Activated CD4-positive, alpha-beta T cell treated with anti-CD3 and anti-CD28 coated beads, Interleukin-2, amount 50 U/mL, for 4 hours (primary cell): ENCODE measurements at regions not wholly inside any gene's neighbourhood (a gene's known extent, or its start where the extent isn't known, plus 50 kb on each side); places are given as distances from the start of the nearest gene placed in this dataset.
A peak's percentile ranks its signal among the peaks of the same experiment; 100 is the strongest.

ENCODE experiments used
- DNase-seq, 2 experiments: peaks; one replicate each; pipeline ENCODE4 v3.0.0-alpha.2; 2020

DNA sequence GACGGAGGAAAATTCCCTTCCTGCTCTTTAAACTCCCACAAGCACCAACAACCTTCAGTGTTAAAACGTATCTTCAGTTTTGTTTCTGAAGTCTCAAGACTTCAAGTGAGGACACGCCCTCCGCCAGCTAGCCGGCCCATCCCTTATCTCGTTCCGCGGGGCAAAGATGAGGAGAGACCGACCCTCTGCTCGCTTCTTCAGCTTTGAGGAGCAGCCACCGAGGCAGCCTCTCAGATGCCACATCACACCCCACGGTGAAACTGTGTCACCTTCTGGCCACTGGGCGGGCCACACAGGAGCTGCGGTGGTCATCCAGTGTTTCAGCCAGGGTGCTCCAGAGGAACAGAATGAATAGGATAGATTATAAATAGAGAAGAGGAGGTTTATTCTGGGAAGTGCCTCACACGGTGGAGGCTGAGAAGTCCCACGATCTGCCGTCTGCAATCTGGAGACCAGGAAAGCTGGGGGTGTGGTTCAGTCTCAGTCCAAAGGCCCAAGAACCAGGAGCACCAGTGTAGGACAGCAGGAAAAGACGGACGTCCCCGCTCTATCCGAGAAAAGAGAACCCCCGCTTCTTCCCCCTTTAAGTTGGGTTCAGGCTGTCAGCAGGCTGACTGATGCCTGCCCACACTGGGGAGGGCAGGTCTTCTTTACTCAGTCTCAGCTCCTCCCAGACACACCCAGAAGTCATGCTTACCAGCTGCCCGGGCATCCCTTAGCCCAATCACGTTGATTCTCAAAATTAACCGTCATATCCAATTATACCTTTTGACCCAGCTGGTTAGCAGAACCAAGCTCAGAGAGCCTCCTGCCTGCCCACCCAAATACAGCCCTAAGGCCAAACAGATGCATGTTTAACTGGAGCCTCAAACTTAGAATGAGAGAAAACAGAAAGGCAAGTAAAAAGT lies 399.7 kb upstream of the ID2 start:
- no peak for DNase-seq

DNA sequence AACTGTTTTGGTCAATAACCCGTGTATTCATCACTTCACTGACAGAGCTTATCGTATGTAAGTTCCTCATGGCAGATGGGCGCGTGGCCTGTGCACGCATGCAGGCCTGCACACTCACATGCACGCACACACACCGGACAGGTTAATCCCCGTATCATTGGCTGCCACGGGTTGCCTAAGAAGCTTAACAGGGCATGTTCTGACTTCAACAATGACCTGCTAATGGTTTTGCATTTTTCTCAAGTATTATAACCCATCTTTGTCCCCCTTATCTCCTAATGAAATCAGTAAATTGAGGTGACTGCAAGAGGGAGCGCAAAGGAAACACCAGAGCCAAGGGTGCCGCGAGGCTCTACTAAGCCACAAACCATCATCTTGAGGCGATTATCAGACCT lies 399.0 kb upstream of the ID2 start:
- no peak for DNase-seq

DNA sequence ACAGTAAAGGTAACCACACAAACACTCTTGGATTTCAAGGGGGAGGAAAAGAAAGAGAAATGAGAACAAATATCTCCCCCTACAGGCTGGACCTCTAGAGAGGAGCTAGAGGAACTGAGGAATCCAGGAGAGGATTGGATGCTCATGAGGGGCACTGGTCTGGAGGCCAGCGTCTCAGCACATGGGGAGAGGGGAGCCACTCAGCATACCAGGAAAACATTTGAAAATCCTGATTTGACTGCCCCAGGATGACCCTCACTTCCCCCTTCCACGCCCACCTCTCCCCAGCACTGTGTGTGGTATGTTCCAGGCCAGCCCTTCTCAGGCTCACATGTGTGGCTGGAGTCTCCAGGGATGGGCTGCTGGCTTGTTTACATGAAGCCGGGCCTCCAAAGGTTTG lies 396.8 kb upstream of the ID2 start:
- no peak for DNase-seq

DNA sequence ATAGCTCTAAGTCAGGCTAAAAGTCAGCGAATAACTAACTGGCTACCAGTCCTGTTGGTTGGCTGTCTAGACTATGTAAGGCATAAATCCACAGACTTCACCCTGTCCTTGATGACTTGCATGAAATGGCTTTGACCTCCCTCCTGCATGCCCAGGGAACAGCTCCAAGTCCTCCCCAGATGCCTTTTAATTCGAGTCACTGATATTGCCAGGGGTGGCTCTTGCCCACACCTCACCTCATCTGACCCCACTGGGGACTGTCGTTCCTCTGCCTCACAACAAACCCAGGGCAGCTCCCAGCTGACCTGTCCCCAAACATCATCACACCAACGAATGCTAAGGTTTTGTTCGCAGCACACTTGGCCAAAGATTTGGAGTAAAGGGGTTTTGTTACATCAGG lies 396.0 kb upstream of the ID2 start:
- no peak for DNase-seq

DNA sequence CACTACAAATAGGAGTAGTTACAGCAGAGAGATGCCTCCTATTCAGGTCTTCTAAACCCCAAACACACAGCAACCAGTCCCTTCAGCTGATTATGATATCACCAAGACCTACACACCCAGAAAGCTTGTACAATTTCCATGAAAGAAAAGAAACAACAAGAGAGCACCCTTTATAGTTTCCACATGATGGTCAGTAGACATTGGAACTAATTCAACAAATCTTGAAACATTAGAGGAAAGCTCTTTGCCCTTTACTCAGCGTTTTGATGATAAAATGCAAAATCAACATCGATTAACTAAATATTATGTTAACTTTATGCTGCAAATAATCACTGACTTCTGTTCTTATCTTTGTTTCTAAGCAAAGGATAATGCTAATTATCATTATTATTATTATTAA lies 393.6 kb upstream of the ID2 start:
- no peak for DNase-seq

DNA sequence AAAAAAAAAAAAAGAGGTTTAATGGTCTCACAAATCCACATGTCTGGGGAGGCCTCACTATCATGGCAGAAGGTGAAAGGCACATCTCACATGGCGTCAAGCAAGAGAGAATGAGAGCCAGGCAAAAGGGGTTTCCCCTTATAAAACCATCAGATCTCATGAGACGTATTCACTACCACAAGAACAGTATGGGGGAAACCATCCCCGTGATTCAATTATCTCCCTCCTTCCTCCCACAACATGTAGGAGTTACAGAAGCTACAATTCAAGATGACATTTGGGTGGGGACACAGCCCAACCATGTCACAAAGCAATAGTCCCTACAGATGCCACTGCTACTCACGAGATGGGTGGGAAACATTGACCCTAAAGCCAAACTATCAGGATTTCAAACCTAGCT lies 392.7 kb upstream of the ID2 start:
- DNase-seq: no peak

DNA sequence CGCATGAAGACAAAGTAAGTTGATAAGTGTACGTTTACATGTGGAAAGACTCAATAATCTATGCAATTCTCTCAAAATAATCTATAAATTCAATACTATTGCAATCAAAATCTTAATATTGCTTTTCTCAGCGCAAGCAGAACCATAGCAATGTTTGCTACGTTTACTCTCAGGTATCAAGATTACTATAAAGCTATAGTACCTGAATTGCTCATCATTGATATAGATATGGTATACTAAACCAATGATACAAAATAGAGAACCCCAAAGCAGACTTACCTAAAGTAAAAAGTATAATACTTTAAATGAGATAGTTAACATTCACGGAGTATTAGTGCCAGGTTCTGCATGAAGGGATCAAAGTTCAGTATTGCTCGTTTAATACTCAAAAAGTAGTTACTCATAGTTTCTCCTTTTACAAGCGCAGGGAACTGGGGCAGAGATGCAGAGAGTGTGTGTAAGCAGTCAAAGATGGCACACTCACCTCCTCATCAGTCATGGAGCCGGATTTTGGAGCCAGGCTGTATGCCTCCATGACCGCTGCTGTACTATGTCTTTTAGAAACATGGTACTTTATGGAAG lies 391.0 kb upstream of the ID2 start:
- DNase-seq: no peak

DNA sequence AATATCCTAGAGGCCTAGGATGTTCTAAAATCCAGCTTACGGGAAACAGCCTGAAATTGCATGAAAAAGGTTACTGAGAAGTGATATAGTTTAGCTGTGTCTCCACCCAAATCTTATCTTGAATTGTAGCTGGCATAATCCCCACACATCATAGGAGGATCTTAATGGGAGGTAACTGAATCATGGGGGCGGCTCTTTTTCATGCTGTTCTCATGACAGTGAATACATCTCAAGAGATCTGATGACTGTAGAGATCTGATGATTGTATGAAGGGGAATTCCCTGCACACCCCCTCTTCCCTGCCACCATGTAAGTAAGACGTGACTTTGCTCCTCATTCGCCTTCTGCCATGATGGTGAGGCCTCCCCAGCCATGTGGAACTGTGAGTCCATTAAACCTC lies 385.6 kb upstream of the ID2 start:
- no peak for DNase-seq

DNA sequence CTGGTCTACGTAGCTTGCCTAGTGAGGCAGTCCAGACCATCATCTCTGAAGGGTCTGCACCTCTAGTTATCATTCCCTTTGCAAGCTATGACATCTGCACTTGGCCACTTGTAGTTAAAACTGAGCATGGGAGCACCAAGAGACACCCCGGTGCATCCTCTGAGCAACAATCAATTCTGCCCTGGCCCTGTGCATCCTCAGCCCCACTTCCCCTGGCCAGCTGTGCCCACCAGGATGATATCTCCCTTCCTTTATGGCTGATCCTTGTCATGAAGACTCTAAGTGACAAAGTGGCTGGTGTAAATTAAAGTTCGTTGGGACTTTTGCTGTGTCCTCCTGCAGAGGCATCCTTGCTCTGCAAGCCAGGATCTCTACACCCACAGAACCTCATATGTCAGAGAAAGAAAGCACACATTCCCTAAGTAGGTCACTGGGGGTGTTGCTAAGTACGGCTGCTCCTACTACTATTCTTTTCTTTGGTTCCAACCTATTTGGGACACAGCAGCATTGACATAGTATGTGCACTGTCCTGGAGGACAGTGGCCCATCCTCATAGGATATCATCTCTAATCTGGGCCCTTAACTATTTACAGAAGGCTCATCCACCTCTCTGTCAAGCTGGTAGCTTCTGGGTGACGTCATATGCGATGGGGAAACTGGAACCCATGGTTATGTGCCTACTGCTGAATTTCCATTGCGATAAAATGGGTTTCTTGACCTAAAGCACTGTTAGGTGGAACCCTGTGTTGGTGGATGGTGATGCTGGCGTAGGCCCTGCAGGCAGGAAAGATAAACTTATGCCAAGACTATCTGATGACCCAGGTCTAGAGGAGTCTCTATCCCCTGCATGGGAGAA lies 384.3 kb upstream of the ID2 start:
- no peak for DNase-seq

DNA sequence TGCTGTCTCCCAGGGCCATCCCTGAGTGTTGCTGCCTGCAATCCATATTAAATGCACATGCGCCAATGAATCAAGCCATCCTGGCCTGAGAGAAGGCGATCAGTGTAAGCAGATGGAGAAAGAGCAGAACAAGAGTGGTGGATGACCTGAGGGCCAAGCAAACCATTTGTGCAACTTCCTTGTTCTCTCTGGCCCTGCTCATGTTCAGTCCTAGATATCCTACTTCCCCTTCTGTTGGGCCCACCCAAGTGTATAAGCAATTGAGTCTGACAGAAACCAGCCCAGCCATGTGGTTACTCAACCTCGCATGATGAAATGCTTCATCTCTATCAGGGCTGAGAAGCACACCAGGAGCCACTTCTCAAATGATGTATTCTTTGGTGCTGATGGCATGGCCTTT lies 383.1 kb upstream of the ID2 start:
- DNase-seq: no peak

DNA sequence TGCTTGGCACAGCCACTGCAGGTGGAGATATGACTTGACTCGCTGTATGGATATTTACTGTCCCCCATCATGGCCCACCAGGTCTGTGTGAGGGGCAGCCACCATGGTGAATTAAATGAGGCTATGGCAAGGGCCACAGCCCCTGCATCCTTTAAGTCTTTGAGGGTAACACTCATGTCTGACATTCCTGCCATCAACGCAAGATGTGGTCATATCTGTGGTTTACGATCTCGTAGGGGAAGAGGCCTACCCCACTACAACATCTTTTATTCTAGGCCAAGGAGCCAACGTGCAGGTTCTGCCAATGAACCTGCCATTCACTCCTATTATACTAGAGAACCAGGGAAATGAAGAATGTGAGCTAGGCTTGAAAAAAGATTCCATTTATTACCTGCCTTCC lies 381.6 kb upstream of the ID2 start:
- no peak for DNase-seq

DNA sequence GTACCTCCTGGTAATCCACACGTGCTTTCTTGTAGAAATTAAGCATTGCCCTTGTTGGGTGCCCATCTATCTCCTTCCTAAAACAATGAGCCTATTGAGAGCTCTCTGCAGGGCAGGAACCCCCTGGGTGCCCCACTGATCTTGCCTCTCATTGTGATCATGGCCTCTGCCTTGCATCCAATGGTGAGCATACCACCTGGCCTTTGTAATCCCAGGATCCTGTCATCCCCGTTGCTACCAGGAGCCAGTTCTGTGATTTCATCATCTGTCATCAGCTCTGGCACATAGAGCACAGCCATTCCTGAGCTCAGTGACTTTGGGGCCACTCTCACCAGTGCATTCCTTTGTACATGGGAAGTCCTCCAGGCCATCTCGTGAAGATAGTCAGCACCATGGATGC lies 381.0 kb upstream of the ID2 start:
- no peak for DNase-seq

DNA sequence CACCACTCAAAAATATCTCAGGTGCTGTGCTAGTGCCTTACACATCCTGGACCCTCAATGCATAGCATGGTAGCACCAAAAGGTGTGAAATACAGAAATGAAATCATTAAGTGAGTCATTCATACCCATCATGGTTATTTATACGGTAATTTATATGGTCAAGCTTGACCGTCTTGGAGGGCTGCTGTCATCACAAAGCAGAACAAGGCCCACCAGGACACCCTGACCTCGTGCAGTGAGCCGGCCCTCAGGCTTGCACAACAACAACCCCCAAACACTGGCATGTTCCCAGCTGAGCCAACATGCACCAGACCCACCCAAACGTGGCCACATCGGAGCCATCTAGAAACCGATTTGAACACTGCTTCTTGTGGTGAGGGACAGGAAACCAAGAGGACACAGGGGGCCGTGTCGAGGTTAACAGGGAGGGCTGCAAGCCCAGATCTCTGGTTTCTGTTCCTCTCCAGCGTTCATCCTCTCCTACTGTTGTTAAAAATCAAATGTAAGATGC lies 378.5 kb upstream of the ID2 start:
- peak; percentile 55 to 60 for DNase-seq

DNA sequence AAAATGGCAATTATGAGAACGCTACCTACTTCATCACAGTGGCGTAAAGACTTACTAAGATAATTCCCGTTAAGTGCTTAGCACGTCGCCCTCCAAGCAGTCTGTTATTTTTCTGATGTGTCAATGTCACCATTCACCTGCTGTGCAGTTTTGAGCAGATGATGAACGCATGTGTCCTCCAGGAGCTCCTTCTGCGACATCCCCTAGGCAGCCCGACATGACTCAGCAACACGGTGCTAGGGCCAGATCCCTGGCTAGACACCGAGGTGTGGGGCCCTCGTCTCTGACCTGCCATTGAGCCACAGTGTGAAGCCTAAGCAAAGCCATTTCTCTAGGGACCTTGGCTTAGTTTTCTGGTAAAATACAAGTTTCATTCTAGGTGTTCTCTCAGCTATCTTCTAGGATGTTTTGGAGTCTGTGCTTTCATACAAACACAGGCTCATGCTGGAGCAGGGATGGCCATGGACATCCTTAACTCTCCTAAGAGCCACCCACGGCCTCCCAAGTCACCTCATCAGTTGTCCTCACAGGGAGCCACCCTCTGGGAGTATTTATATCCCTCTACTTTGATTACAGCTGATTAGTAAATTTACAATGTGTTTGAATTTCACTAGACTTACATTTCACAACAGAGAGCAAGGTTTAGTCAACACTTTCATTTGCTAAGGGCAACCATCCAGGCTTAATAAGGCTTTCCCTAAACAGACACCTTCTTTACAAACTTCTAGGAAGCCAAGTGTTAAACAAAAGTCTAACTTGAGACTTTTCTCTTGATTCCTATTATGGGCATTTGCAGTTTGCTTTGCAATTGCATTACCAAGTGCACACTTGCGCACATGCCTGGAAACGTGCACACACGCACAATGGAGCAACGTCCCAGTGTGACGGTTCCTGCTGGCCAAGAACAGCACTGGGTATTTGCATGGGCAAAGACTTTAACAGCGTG lies 376.8 kb upstream of the ID2 start:
- DNase-seq: no peak

DNA sequence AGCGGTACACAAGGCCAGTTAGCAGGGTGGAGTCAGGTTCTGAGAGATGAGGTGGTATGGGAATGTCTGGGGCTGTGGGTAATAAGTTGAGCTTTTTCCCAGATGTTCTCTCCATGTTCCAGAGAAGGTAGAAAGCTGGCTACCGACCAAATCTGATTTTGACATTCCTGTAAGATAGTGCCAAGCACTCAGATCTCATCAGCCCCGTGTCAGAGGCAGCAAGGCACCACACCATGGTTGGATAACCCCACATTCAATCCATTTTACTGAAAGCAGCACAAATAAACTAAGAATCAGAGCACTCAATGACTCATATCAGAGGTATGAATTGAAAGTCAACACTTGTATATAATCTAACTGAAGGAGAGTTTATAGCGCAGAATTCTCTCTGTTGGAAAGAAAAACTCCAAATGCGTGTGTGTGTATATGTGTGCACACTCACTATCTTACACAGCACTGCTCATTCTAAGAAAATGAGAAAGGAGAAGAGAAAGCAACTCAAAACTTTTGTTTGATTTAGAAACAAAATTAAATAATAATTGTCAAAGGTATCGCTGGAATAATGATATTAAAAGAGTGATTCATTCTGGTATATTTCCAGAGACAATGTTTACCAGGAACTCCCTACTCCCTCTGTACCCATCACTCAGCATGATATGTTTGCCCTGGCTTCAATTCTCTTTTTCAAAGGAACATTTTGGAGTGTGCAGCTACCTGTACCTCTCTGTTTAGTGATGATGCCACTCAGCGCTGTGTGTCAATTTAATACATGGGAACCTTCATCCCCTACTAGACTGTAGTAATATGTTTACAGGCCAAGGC lies 375.1 kb upstream of the ID2 start:
- DNase-seq: no peak

DNA sequence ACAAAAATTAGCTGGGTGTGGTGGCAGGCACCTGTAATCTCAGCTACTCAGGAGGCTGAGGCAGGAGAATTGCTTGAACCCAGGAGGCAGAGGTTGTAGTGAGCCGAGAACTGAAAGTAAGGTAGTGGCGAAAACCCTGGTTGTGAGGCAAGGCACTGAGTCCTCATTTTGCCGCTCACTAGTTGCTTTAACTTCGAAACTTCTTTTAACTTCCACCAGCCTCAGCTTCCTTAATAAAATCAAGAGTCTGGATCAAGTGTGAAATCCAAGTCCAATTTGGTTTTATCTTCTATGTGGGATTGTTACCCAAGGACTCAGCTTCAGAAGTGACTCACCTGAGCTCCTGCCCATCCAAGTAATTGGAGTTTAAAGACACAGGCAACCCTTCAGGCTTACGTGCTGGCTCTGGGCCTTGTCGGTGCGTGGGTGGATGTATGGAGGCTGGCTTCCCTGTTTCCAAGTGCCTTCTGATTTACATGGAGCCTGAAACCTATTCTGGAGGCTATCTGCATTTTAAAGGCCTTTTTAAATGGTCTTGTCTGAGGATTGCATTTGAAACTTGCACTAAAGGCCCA lies 374.2 kb upstream of the ID2 start:
- DNase-seq: no peak

DNA sequence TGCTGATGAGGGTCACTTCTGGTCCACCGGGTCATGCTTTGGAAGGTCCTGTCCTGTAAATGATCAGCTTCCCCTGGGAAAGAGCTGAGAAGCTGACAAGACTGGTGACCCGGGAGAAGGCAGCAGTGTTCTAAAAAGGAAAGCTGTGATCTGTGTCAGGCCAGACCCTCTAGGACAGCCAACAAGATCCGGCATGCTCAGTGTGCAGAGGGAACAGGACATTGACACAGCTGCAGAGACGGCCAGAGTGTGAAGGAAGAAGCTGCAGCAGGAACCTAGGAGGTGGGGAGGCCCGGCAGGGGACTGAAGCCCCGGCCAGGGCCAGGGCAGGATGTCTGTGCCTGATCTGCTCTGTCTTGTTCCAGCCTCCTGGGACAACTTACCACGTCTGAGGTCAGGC lies 372.7 kb upstream of the ID2 start:
- no peak for DNase-seq

DNA sequence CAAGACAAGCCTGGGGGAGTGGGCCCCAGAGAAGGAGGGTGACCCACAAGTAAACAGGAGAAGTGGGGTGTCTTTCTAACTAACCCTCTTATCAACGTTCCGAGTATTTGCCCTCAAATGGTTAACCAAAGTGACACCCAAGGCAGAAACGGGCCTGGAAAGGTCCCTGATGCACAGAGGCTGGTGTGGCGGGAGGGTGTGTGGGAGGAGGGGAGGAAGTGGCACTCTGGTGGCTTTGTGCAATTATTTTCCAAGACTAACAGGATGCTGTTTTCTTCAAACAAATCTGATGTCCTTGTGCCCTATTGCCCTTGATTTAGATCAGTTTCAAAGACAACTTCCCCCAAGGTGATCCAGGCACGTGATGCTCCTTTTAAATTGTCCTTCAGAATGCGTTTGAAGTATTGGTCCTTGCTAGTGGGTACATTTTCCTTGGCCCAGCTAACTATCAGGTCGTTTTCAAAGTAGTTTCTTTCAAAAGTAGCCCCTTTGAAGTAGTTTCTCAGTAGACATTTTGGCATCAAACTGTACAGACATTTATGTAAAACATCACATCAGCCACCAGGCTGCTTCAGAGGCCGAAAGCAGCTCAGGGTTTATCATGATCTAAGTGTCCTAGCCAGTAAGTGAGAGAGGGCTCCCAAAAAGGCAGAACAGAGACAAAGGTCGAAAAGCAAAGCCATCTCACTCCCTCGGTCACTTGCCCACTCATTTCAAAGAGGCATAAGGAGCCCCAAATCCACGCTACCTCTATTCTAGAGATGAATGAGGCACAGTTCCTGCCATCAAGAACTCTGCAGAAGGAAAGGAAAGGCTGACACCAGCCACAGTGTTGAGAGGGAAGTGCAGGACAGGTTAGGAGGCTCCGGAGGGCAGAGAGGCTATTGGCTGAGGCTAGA lies 371.1 kb upstream of the ID2 start:
- DNase-seq: peak; percentile 43 to 55

DNA sequence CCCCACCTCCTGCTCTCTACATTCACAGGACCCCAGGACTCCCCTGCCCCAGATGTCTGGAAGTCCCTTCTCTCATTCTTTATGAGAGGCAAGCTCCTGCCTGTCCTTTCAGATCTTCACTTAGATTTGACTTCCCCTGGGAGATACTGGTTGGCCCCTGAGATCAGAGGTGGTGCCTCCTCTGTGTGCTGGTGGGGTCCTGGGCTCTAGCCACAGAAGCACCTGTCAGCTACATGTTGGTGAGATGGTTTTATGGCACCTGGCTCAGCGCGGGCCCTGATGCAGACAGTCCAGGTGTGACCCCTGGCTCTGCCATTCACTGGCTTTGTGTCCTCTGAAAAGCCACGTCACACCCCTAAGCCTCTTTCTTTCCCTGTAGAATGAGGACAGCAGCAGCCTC lies 369.6 kb upstream of the ID2 start:
- DNase-seq: no peak
